HFF-Myc (cell line): ENCODE measurements at regions not wholly inside any gene's neighbourhood (a gene's known extent, or its start where the extent isn't known, plus 50 kb on each side); places are given as distances from the start of the nearest gene placed in this dataset.
"Not testable (repeated sequence)": the region's sequence is repeated elsewhere in the genome, so short reads cannot be mapped to it uniquely, and the experiment has no call there.

Source experiments
- DNase-seq: peaks from one replicate; pipeline ENCODE4 v3.0.0-alpha.2; 2011; ENCODE audit warnings: low read depth; ENCODE audit errors: extremely low read depth
- H3K4me3 ChIP-seq: replicated peaks from 2 replicates; pipeline ENCODE4 v1.5.1; 2011; ENCODE audit warnings: low read depth, mild to moderate bottlenecking, control low read depth, low read length
- TF ChIP-seq, protein P1 (sequence below): IDR thresholded peaks from 2 replicates; pipeline ENCODE4 v1.5.1; 2012; ENCODE audit warnings: mild to moderate bottlenecking, low read depth, low read length, control low read depth; ENCODE audit errors: missing control alignments

DNA sequence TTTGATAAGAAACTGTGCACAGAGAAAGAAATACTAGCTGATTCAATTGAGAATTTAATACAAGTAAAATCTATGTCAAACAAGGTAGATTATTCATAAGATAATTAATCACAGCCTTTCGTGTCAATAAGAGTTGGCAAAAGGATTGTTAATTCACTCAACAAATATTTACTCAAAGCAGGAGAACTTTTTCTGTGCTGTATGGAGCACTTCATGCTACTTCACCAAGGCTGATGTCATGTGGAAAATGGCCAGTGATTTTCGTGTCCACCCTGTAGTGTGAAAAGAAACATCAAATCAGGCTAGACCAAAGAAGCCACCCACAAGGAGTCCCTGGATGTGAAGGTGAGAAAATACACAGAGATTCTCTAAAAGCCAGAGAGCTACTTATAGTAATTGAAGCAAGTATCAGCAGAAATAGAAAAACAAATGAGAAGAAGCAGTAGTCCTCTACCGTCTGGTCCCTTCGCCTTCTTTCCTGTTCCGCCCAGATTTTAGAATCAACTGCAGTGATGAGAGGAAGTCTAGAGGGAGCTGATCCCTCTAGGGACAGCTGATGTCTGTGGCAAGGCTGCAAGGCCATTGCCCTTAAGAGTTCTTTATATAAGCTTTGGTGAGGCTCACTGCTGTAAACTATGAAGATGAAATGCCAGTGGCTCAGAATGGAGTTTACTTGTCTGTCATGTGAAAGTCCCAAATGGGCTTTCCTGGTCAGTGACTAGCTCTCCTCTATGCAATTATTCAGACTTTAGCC lies 201.3 kb upstream of the APCDD1 start:
- TF ChIP-seq, protein P1, sequence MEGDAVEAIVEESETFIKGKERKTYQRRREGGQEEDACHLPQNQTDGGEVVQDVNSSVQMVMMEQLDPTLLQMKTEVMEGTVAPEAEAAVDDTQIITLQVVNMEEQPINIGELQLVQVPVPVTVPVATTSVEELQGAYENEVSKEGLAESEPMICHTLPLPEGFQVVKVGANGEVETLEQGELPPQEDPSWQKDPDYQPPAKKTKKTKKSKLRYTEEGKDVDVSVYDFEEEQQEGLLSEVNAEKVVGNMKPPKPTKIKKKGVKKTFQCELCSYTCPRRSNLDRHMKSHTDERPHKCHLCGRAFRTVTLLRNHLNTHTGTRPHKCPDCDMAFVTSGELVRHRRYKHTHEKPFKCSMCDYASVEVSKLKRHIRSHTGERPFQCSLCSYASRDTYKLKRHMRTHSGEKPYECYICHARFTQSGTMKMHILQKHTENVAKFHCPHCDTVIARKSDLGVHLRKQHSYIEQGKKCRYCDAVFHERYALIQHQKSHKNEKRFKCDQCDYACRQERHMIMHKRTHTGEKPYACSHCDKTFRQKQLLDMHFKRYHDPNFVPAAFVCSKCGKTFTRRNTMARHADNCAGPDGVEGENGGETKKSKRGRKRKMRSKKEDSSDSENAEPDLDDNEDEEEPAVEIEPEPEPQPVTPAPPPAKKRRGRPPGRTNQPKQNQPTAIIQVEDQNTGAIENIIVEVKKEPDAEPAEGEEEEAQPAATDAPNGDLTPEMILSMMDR, result no peak
- DNase-seq, result no peak
- no peak overlapping the region for H3K4me3 ChIP-seq

DNA sequence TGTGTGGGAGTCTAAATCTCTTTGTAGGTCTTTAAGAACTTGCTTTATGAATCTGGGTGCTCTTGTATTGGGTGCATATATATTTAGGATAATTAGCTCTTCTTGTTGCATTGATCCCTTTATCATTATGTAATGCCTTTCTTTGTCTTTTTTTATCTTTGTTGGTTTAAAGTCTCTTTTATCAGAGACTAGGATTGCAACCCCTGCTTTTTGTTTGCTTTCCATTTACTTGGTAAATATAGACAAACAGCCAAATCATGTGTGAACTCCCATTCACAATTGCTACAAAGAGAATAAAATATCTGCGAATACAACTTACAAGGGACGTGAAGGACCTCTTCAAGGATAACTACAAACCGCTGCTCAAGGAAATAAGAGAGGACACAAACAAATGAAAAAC lies 198.2 kb upstream of the APCDD1 start:
- DNase-seq, H3K4me3 ChIP-seq: not testable (repeated sequence)

DNA sequence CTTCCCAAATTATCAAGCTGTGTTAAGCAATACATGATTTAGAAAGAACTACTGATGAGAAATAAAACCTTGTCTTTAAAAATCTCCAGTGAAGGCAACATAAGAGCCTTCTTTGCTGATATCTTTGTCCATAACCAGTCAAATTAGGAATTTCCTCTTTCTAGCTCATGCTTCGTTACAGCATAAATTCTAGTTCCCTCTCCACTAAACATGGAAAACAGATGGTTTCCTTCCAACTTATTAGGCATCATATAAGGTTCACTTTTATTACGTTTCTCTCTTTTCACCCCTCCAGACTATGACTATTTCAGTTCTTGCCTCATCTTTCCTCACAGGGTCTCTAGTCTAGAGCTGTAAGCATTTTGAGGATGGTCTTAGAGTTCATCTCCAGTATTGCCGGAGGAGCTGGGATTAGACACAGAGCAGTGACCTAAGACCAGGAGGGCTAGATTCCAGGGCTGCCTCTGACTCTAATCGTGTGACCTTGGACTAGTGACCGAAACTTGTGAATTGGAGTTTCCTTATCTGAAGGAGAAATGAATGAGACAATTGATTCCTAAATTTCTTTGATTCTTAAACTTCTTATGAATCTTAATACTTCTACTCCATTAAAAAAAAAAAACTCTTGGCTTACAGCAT lies 195.5 kb upstream of the APCDD1 start:
- no peak for DNase-seq
- TF ChIP-seq, protein P1, result no peak
- no peak overlapping the region for H3K4me3 ChIP-seq

DNA sequence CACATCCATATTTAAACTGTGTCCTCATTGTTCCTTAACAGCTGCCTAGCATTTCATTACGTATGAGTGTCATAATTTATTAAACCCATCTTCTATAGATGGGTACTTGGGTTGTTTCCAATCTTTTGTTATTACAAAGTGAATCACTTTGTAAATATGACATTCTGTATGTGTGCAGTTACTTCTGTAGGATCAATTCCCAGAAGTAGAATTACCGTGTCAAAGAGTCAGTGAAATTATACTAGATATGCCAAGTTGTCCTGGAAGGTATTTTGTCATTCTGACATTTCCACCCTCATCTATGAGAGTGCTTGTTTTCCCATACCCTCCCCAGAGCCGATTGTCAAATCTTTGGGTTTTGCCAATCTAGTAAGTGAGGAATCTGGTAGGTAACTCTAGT lies 194.5 kb upstream of the APCDD1 start:
- TF ChIP-seq, protein P1, result no peak
- H3K4me3 ChIP-seq, result no peak overlapping the region
- DNase-seq, result no peak

DNA sequence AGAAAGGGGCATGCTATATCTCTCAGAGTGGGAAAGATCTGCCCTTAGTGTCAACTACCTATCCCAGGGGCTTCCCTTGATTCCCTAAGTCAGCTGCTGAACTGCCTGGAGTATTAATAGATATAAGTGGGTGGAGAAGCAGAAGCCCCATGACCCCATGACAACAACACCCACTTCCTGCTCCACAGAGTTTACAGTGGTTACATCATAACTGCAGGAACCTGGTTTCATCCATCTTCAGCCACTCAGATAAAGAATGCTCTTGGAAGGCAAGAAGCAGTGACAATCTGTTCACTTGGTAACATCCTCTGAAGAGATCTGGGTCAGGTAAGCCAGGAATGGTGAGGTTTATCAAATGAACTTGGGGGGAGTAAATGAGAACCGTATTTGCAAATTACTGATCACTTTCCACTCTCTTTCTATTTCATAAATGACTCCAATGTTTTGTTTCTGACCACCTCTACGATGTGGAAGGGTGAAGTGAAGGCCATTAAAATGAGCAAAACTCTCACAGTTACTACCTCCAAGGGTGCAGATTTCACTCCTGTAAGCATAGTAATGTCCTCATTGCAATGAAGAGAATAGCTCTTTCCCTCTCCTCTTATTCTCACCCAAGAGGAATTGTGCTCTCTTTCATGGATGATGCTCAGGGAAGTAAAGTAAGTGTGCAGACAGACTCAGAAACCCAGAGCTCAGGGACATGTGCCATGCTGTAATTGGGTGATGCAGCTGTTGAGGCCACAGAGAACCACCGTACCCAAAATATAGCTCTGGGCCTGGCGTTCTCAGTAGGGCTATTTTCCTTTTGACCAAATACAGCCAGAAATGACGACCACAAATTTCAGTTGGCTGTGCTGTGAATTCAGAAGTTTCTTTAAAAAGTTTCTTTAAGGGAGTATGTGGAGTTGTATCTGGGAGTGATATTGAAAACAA lies 192.8 kb upstream of the APCDD1 start:
- no peak overlapping the region for H3K4me3 ChIP-seq
- TF ChIP-seq, protein P1, result no peak

DNA sequence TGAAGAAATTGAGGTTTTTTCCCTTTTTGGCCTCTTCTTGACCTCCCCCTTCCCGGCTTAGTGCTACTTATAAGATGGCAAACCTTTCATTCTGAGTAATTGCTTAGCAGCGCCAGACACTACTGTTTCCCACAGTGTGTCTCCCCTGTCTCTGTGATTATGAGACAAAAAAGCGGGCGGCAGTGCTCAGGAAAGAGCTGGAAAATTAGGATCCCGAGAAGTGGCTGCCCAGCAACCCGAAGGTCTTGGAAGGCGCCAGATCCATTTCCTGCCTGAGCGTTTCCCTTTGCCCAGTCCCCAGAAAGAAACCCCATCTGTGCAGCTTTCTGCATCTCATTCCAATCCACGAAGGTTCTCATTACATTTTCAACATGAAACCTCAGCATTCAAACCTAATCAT lies 191.9 kb upstream of the APCDD1 start:
- DNase-seq, result no peak
- TF ChIP-seq, protein P1, result no peak
- H3K4me3 ChIP-seq, result no peak overlapping the region

More for the DNA sequence above, 192.8 kb upstream of the APCDD1 start:
- DNase-seq, result no peak

DNA sequence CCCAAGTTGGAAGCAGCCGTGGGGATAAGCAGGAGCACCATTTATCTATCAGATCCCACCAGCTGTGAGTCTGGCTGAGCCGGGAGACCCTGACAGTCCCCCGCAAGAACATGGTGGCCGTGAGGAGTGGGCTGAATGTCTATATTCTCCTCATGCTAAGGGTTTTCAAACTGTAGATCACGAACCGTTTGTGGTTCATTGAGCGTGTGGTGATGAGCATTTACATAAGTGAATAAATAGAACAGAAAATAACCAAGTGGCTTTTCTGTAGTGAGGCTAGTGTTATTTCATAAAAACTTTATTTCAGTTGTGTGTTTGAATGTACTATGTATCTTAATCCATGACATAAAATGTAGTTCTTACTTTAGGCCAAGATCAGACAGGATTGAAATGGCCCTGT lies 190.2 kb upstream of the APCDD1 start:
- H3K4me3 ChIP-seq, result no peak overlapping the region
- no peak for DNase-seq
- TF ChIP-seq, protein P1, result no peak
